ENCODE measurements at regions not wholly inside any gene's neighbourhood (a gene's known extent, or its start where the extent isn't known, plus 50 kb on each side); places are given as distances from the start of the nearest gene placed in this dataset.
"Not testable (repeated sequence)": the region's sequence is repeated elsewhere in the genome, so short reads cannot be mapped to it uniquely, and the experiment has no call there.

- DNase-seq = no peak
Observed at GRCh38 chr14:106291626-106292025, 765.2 kb downstream of the TMEM121 start.

GRCh38 chr14:106294324-106294723 is 767.9 kb downstream of the TMEM121 start:
- no peak for DNase-seq

- not testable (repeated sequence) for DNase-seq
Observed at GRCh38 chr14:106300951-106301510, 774.6 kb downstream of the TMEM121 start.

GRCh38 chr14:106301609-106302008 is 775.2 kb downstream of the TMEM121 start:
- DNase-seq = not testable (repeated sequence)

DNA sequence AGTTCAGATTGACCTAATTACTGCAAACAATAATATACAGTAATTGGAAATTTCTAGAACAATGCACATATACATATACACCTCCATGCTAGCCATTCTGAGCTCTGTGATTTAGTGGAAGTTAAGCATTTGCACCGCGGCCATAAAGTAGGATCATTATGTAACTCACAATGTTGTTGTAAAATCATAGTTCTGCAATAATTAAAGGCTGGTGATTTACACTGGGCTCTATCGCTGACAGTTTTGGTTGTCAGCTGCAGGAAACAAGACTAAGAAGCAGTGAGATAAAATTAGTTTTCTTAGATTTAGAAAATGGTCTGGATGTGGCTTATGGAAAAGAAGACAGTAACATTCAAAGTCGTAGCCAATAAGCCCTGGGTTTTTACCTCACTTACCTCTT is 776.3 kb downstream of the TMEM121 start:
- no peak for DNase-seq

- no peak for DNase-seq
Observed at GRCh38 chr14:106304271-106304670, 777.9 kb downstream of the TMEM121 start.

GRCh38 chr14:106308839-106309389 is 782.5 kb downstream of the TMEM121 start:
- DNase-seq = no peak

DNA sequence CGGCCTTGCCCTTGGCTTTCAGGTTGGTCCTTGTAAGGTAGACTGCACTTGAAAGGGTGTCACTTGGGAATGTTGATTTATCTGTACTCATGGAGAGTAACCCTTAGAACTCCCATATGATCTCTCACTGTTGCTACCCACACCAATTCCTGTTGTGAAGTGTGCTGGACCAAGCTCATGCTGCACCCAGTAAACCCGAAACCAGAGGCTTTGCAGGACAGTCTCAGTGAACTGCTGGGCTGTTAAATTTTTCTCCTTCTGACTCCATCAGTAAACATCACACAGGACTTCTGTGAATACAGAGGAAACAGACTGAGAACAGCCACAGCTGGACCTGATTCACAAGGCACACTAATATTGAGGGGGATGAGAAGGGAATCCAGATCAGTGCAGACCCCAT is 783.0 kb downstream of the TMEM121 start:
- DNase-seq = no peak

- DNase-seq = no peak
Observed at GRCh38 chr14:106315436-106315835, 789.1 kb downstream of the TMEM121 start.

DNA sequence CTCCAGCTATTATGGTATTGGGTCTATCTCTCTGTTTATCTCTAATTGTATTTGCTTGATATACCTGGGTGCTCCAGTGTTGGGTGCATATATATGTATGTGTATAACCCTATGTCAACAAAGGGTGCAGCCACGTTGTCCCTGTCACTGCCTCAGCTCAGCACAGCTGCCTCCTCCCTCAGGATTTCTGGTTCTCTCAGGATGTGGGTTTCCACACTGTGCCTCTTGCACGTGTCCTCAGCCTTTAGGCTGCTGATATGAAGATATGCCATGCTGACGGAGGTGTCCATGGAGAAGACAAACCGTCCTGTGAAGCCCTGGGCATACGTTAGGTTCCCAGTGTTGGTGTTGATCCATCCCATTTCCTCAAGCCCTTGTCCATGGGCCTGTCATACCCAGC is 791.2 kb downstream of the TMEM121 start:
- DNase-seq = no peak

- DNase-seq = no peak
Observed at GRCh38 chr14:106318700-106319099, 792.3 kb downstream of the TMEM121 start.

- DNase-seq = not testable (repeated sequence)
Observed at GRCh38 chr14:106323970-106324369, 797.6 kb downstream of the TMEM121 start.

- DNase-seq = no peak
Observed at GRCh38 chr14:106327234-106327633, 800.9 kb downstream of the TMEM121 start.

DNA sequence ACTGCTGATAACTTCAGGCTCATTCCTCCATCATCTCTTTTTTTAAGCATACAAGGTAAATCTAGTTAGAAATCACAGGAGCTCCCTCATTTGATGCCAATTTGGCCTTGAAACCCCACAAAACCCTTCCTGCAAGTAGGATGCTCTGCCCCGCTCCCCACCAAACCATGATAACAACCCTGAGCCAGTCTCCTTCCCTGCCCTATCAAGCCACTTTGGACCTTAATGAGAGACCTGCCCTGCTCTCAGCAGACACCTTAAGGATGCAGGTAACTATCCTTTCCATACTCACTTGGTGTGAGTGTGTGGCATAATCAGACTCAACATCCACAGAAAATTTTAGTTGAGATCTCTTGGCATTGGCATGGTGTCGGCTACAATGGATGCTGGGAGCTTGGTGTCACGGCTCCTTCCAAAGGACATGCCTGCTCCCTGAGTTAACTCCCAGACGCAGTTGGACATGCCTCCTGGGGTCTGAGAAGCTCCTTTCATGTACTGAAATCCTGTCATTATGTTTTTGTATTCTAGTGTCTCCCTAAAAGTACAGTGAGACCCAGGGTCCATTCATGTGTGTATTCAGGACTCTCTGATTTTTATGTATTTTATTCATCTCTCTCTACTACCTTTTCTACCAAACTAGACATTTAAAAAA is 801.4 kb downstream of the TMEM121 start:
- DNase-seq = not testable (repeated sequence)

DNA sequence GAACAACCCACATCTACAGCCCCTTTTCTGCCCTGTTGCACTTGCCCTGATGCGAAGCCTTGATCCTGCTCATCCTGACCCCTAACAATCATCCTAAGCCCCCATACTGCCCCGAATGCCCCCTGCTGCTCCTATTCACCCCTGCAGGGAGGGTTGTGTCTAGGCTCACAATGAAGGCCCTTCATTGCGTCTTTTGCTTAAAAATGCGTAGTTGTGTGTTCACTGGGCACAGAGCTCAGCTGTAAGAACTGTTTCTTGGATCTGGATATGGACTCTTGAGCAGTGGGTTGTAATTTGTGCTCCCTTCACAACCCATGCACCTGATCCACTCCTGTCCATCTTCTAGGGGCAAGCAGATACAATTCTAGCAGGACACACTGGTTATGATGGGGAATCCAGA is 802.9 kb downstream of the TMEM121 start:
- not testable (repeated sequence) for DNase-seq

- not testable (repeated sequence) for DNase-seq
Observed at GRCh38 chr14:106329987-106330774, 803.8 kb downstream of the TMEM121 start.

GRCh38 chr14:106334428-106335109 is 808.2 kb downstream of the TMEM121 start:
- DNase-seq = not testable (repeated sequence)

DNA sequence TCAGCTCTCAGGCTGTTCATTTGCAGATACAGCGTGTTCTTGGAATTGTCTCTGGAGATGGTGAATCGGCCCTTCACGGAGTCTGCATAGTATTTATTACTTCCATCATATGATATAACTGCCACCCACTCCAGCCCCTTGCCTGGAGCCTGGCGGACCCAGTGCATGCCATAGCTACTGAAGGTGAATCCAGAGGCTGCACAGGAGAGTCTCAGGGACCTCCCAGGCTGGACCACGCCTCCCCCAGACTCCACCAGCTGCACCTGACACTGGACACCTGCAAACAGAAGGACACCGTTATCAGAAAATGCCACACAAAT is 808.7 kb downstream of the TMEM121 start:
- DNase-seq = not testable (repeated sequence)

DNA sequence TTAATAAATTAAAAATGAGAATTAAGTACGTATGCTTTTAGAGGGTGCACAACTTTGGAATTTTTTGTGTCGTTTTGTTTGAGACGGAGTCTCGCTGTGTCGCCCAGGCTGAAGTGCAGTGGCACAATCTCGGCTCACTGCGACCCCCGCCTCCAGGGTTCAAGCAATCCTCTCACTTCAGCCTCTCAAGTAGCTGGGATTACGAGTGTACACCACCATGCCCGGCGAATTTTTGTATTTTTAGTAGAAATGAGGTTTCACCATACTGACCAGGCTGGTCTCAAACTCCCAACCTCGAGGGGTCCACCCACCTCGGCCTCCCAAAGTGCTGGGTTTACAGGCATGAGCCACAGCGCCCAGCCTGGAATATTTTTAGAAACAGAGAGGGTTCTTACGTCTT is 812.4 kb downstream of the TMEM121 start:
- not testable (repeated sequence) for DNase-seq

DNA sequence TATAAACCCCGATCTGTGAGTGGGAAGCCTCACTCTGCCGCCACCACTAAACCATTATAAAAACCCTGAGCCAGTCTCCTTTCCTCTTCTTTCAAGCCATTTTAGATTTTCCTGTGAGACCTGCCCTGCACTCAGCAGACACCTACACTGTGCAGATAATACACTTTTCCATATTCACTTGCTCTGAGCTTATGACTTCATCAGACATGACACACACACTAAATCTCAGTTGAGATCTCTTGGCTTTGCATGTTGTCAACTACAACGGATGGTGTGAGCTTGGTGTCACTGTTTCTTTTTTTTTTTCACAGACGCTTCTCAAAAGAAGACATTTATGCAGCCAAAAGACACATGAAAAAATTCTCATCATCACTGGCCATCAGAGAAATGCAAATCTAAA is 814.3 kb downstream of the TMEM121 start:
- not testable (repeated sequence) for DNase-seq

- DNase-seq = not testable (repeated sequence)
Observed at GRCh38 chr14:106341161-106341560, 814.8 kb downstream of the TMEM121 start.

GRCh38 chr14:106343626-106344025 is 817.2 kb downstream of the TMEM121 start:
- no peak for DNase-seq

- not testable (repeated sequence) for DNase-seq
Observed at GRCh38 chr14:106344065-106344614, 817.8 kb downstream of the TMEM121 start.

All from hippocampal formation (tissue), 2 donors.